Neural cell (in vitro differentiated cells): ENCODE measurements at regions not wholly inside any gene's neighbourhood (a gene's known extent, or its start where the extent isn't known, plus 50 kb on each side); places are given as distances from the start of the nearest gene placed in this dataset.

Source experiments
- H2AFZ ChIP-seq: fragments of 200-600, 300-800 bp; sonication (generic), shearing (Covaris generic); 2 replicates; pipeline ENCODE4 v1.6.0; 2014; ENCODE audit warnings: low read depth, mild to moderate bottlenecking, antibody characterized with exemption, low read length, moderate library complexity
- H3F3A ChIP-seq: fragments of 200-600 bp; shearing (Covaris generic); 2 replicates; pipeline ENCODE4 v1.6.1; 2016; ENCODE audit warnings: mild to moderate bottlenecking, moderate library complexity, mixed read lengths, antibody characterized with exemption, low read length; ENCODE audit not compliant: insufficient read depth, poor library complexity, severe bottlenecking
- H3K27ac ChIP-seq: fragments of 200-600, 300-800 bp; sonication (generic), shearing (Covaris generic); 2 replicates; pipeline ENCODE4 v1.5.1; 2014; ENCODE audit warnings: mild to moderate bottlenecking, low read length, moderate library complexity
- H3K27me3 ChIP-seq: fragments of 300-800, 200-600 bp; sonication (generic), shearing (Covaris generic); 2 replicates; pipeline ENCODE4 v1.6.0; 2014; ENCODE audit warnings: mild to moderate bottlenecking, low read depth, low read length, moderate library complexity; ENCODE audit not compliant: insufficient read depth
- H3K36me3 ChIP-seq: fragments of 300-800, 200-600 bp; sonication (generic), shearing (Covaris generic); 2 replicates; pipeline ENCODE4 v1.5.1; 2014; ENCODE audit warnings: mild to moderate bottlenecking, antibody characterized with exemption, low read length, moderate library complexity; ENCODE audit not compliant: insufficient read depth
- H3K4me2 ChIP-seq: fragments of 300-800, 200-600 bp; sonication (generic), shearing (Covaris generic); 2 replicates; pipeline ENCODE4 v1.6.0; 2014; ENCODE audit warnings: mild to moderate bottlenecking, low read length
- H3K4me3 ChIP-seq: fragments of 300-800, 200-600 bp; sonication (generic), shearing (Covaris generic); 2 replicates; pipeline ENCODE4 v1.5.1; 2014; ENCODE audit warnings: mild to moderate bottlenecking, low read length, moderate library complexity
- H3K79me2 ChIP-seq: fragments of 200-600 bp; shearing (Covaris generic); replicated peaks from 2 replicates; pipeline ENCODE4 v1.6.0; 2014; ENCODE audit warnings: mild to moderate bottlenecking, low read length, moderate library complexity; ENCODE audit not compliant: insufficient read depth
- H3K9ac ChIP-seq: fragments of 300-800, 200-600 bp; sonication (generic), shearing (Covaris generic); 2 replicates; pipeline ENCODE4 v1.6.1; 2016; ENCODE audit warnings: mild to moderate bottlenecking, low read length, mixed read lengths
- H3K9me2 ChIP-seq: fragments of 200-600 bp; shearing (Covaris generic); 2 replicates; pipeline ENCODE4 v1.6.1; 2016; ENCODE audit warnings: mild to moderate bottlenecking, low read length, mixed read lengths; ENCODE audit not compliant: insufficient read depth
- H3K9me3 ChIP-seq: fragments of 200-600, 300-800 bp; sonication (generic), shearing (Covaris generic); 2 replicates; pipeline ENCODE4 v1.6.1; 2016; ENCODE audit warnings: mild to moderate bottlenecking, mixed run types, low read length, moderate library complexity, mixed read lengths
- H4K20me1 ChIP-seq: fragments of 200-600 bp; shearing (Covaris generic); 2 replicates; pipeline ENCODE4 v1.6.1; 2016; ENCODE audit warnings: mild to moderate bottlenecking, mixed run types; ENCODE audit not compliant: insufficient read depth
- CTCF ChIP-seq: fragments of 450-650 bp; IDR thresholded peaks from 2 replicates; pipeline ENCODE4 v1.5.1; 2014; ENCODE audit warnings: antibody characterized with exemption, mild to moderate bottlenecking, moderate library complexity; ENCODE audit not compliant: poor library complexity, severe bottlenecking
- EP300 ChIP-seq: fragments of 450-650 bp; conservative IDR thresholded peaks from 2 replicates; pipeline ENCODE4 v1.6.1; 2014; ENCODE audit warnings: antibody characterized with exemption, mild to moderate bottlenecking, moderate library complexity; ENCODE audit not compliant: poor library complexity, severe bottlenecking
- EZH2 ChIP-seq: fragments of 200-600, 300-800 bp; shearing (Covaris generic), sonication (generic); IDR thresholded peaks from 2 replicates; pipeline ENCODE4 v1.6.1; 2014; ENCODE audit warnings: antibody characterized with exemption, low read length, borderline replicate concordance, mild to moderate bottlenecking; ENCODE audit not compliant: insufficient read depth, poor library complexity, severe bottlenecking
- MXI1 ChIP-seq: fragments of 450-650 bp; conservative IDR thresholded peaks from 2 replicates; pipeline ENCODE4 v1.6.1; 2014; ENCODE audit warnings: antibody characterized with exemption, mild to moderate bottlenecking; ENCODE audit not compliant: poor library complexity, severe bottlenecking
- POLR2AphosphoS5 ChIP-seq: IDR thresholded peaks from 2 replicates; pipeline ENCODE4 v1.6.1; 2012
- RAD21 ChIP-seq: fragments of 450-650 bp; conservative IDR thresholded peaks from 2 replicates; pipeline ENCODE4 v1.6.1; 2014; ENCODE audit warnings: antibody characterized with exemption, mild to moderate bottlenecking, moderate library complexity
- REST ChIP-seq: IDR thresholded peaks from 2 replicates; pipeline ENCODE4 v1.6.1; 2012; ENCODE audit warnings: borderline replicate concordance
- SMC3 ChIP-seq: fragments of 450-650 bp; conservative IDR thresholded peaks from 2 replicates; pipeline ENCODE4 v1.6.1; 2014; ENCODE audit warnings: antibody characterized with exemption, mild to moderate bottlenecking, moderate library complexity; ENCODE audit not compliant: poor library complexity
- TAF1 ChIP-seq: IDR thresholded peaks from 2 replicates; pipeline ENCODE4 v1.6.1; 2012; ENCODE audit warnings: low read depth

GRCh38 chr4:11028334-11028733 is 343.8 kb upstream of the CLNK start:
- Histone ChIP-seq H3K4me2 (no peak overlapping the region), H3K9me2 (no peaks in the 10 kb centered on the region), H3K36me3 (no peaks in the 10 kb centered on the region), H3K27me3 (no peaks in the 10 kb centered on the region), H3F3A (no peaks in the 10 kb centered on the region), H3K9me3 (no peaks in the 10 kb centered on the region), H3K79me2 (no peaks in the 10 kb centered on the region), H3K9ac (no peak overlapping the region), H3K27ac (no peak overlapping the region), H4K20me1 (no peaks in the 10 kb centered on the region), H3K4me3 (no peak overlapping the region), H2AFZ (no peak overlapping the region)
- no peak for TF ChIP-seq CTCF
- TF ChIP-seq TAF1: no peak
- TF ChIP-seq EZH2: no peak
- no peak for TF ChIP-seq SMC3
- TF ChIP-seq EP300: no peak
- no peak for TF ChIP-seq RAD21
- no peak for TF ChIP-seq MXI1
- TF ChIP-seq REST: no peak

GRCh38 chr4:11021333-11021732 is 336.8 kb upstream of the CLNK start:
- no peak overlapping the region for H3K4me2 ChIP-seq
- H3F3A ChIP-seq: no peaks in the 10 kb centered on the region
- H3K27ac ChIP-seq: no peak overlapping the region
- H3K9me3 ChIP-seq: no peaks in the 10 kb centered on the region
- H3K79me2 ChIP-seq: no peaks in the 10 kb centered on the region
- no peaks in the 10 kb centered on the region for H4K20me1 ChIP-seq
- TF ChIP-seq EP300 (no peak), REST (no peak), EZH2 (no peak), TAF1 (no peak), SMC3 (no peak), POLR2AphosphoS5 (no peak), RAD21 (no peak), CTCF (no peak), MXI1 (no peak)
- no peaks in the 10 kb centered on the region for H3K36me3 ChIP-seq
- no peak overlapping the region for H3K9ac ChIP-seq
- no peaks in the 10 kb centered on the region for H3K27me3 ChIP-seq
- no peak overlapping the region for H2AFZ ChIP-seq
- no peak overlapping the region for H3K4me3 ChIP-seq
- H3K9me2 ChIP-seq: no peaks in the 10 kb centered on the region
